Endothelial cell of umbilical vein (primary cell): ENCODE measurements at regions not wholly inside any gene's neighbourhood (a gene's known extent, or its start where the extent isn't known, plus 50 kb on each side); places are given as distances from the start of the nearest gene placed in this dataset.

Experiments used
- BruUV-seq: library from RNA; stranded (reverse); fragments of 400-500 nt; replicated peaks from 2 replicates; lab custom pipeline; 2021; lab: Mats Ljungman, UMichigan
- CTCF ChIA-PET: fragments of 300-600, 350-600 bp; sonication (Branson Sonifier 250); formaldehyde crosslinking; loops from one replicate; lab custom pipeline; 2021; ENCODE audit warnings: antibody characterized with exemption, inconsistent platforms; lab: Charles Lee
- POLR2A ChIA-PET: fragments of 300-600, 350-600 bp; sonication (Branson Sonifier 250); formaldehyde crosslinking; loops from one replicate; lab custom pipeline; 2021; ENCODE audit warnings: antibody characterized with exemption, inconsistent platforms; lab: Charles Lee
- DNase-seq: peaks from one replicate; pipeline ENCODE4 v3.0.0-alpha.2; 2011; ENCODE audit warnings: low read depth, low spot score
- FAIRE-seq: peaks from 2 replicates; lab custom pipeline; 2011; peaks lifted over from hg19 to GRCh38; lab: Jason Lieb, UNC
- H2AFZ ChIP-seq: 2 replicates; pipeline ENCODE4 v1.6.0; 2012; ENCODE audit warnings: low read depth, low read length, control low read depth, inconsistent platforms
- H3K27ac ChIP-seq: 2 replicates; pipeline ENCODE4 v1.5.1; 2011; ENCODE audit warnings: low read depth, mild to moderate bottlenecking, control low read depth, low read length, moderate library complexity; ENCODE audit not compliant: insufficient read depth
- H3K27me3 ChIP-seq, 2 experiments: 2 replicates each; pipeline versions ENCODE4 v1.6.0 to v1.6.1; 2011; ENCODE audit warnings: low read length in 2 of 2, mixed read lengths in 1 of 2; ENCODE audit not compliant: control insufficient read depth in 2 of 2, insufficient read depth in 2 of 2
- H3K36me3 ChIP-seq, 2 experiments: 2 replicates in 1 of 2; 3 replicates in 1 of 2; pipeline ENCODE4 v1.5.1; 2011; ENCODE audit warnings: low read length in 2 of 2, mild to moderate bottlenecking in 1 of 2, moderate library complexity in 1 of 2; ENCODE audit not compliant: control insufficient read depth in 2 of 2, insufficient read depth in 2 of 2; ENCODE audit errors: extremely low read depth in 1 of 2
- H3K4me1 ChIP-seq: 3 replicates; pipeline ENCODE4 v1.5.1; 2011; ENCODE audit warnings: mild to moderate bottlenecking, low read length; ENCODE audit not compliant: control insufficient read depth, insufficient read depth; ENCODE audit errors: extremely low read depth
- H3K4me2 ChIP-seq: 2 replicates; pipeline ENCODE4 v1.6.1; 2011; ENCODE audit warnings: low read length, control low read depth, mixed read lengths; ENCODE audit not compliant: insufficient read depth
- H3K4me3 ChIP-seq, 3 experiments: fragments of 200-600 bp in 1 of 3; sonication (generic), shearing (Covaris generic) in 1 of 3; replicated peaks in 1 of 3; 2 replicates each; pipeline ENCODE4 v1.5.1; 2011 to 2016; ENCODE audit warnings: control low read depth in 3 of 3, low read length in 3 of 3, mild to moderate bottlenecking in 2 of 3, inconsistent platforms in 1 of 3, low read depth in 1 of 3, moderate library complexity in 1 of 3; ENCODE audit not compliant: insufficient read depth in 1 of 3
- H3K79me2 ChIP-seq: 2 replicates; pipeline ENCODE4 v1.6.0; 2012; ENCODE audit warnings: low read length, inconsistent platforms; ENCODE audit not compliant: control insufficient read depth, insufficient read depth
- H3K9ac ChIP-seq: replicated peaks from 2 replicates; pipeline ENCODE3; 2011; ENCODE audit warnings: low read length, control low read depth; ENCODE audit not compliant: insufficient read depth; ENCODE audit errors: extremely low read depth
- H3K9me1 ChIP-seq: replicated peaks from 3 replicates; pipeline ENCODE4 v1.6.0; 2011; ENCODE audit warnings: mild to moderate bottlenecking, low read length; ENCODE audit not compliant: control insufficient read depth, insufficient read depth; ENCODE audit errors: extremely low read depth
- H3K9me3 ChIP-seq: replicated peaks from 2 replicates; pipeline ENCODE4 v1.5.1; 2012; ENCODE audit warnings: low read length, inconsistent platforms; ENCODE audit not compliant: control insufficient read depth, insufficient read depth
- H4K20me1 ChIP-seq: replicated peaks from 2 replicates; pipeline ENCODE3; 2011; ENCODE audit warnings: mild to moderate bottlenecking, low read length; ENCODE audit not compliant: control insufficient read depth, insufficient read depth; ENCODE audit errors: extremely low read depth
- CTCF ChIP-seq, 2 donors: IDR thresholded peaks; 1 replicate in 1 of 2; 2 replicates in 1 of 2; pipeline ENCODE4 v1.5.1; 2011; ENCODE audit warnings: low read length in 2 of 2, mild to moderate bottlenecking in 2 of 2, moderate library complexity in 2 of 2, control low read depth in 1 of 2, inconsistent platforms in 1 of 2, low read depth in 1 of 2; ENCODE audit not compliant: insufficient read depth in 1 of 2; ENCODE audit errors: extremely low read depth in 1 of 2
- EZH2 ChIP-seq: IDR thresholded peaks from 2 replicates; pipeline ENCODE4 v1.6.1; 2012; ENCODE audit warnings: borderline replicate concordance, low read depth, mild to moderate bottlenecking, moderate library complexity, low read length, inconsistent platforms; ENCODE audit not compliant: severe bottlenecking
- FOS ChIP-seq: IDR thresholded peaks from 2 replicates; pipeline ENCODE4 v1.6.1; 2011; ENCODE audit warnings: mild to moderate bottlenecking, low read length, moderate library complexity, borderline replicate concordance; ENCODE audit not compliant: insufficient read depth
- GATA2 ChIP-seq: IDR thresholded peaks from 2 replicates; pipeline ENCODE4 v1.7.0; 2011; ENCODE audit warnings: low read depth, mild to moderate bottlenecking, moderate library complexity, mixed read lengths, low read length; ENCODE audit not compliant: insufficient read length, insufficient read depth
- JUN ChIP-seq: IDR thresholded peaks from 2 replicates; pipeline ENCODE4 v1.6.1; 2011; ENCODE audit warnings: borderline replicate concordance, low read depth; ENCODE audit not compliant: insufficient read length, insufficient read depth
- MAX ChIP-seq: IDR thresholded peaks from 2 replicates; pipeline ENCODE4 v1.6.1; 2011; ENCODE audit not compliant: insufficient read depth, insufficient read length
- MYC ChIP-seq: IDR thresholded peaks from one replicate; pipeline ENCODE4 v1.6.1; 2011; ENCODE audit warnings: mild to moderate bottlenecking, low read depth, low read length
- POLR2A ChIP-seq: IDR thresholded peaks from 2 replicates; pipeline ENCODE4 v1.6.1; 2012; ENCODE audit warnings: low read depth, mild to moderate bottlenecking, control low read depth, low read length
- POLR2AphosphoS5 ChIP-seq: IDR thresholded peaks from 2 replicates; pipeline ENCODE4 v1.6.1; 2012; ENCODE audit warnings: low read depth, mild to moderate bottlenecking, control low read depth, low read length, moderate library complexity; ENCODE audit not compliant: insufficient read depth
- dilution Hi-C: fragments of 300-500 bp; cut with MboI; formaldehyde crosslinking; loops from one replicate; pipeline ENCODE4 v1.15.0; 2019; ENCODE audit warnings: low sequenced_read_pairs; ENCODE audit not compliant: extremely low pct_ligation_motif_present
- intact Hi-C: fragments of 100-400 bp; cut with micrococcal nuclease; formaldehyde crosslinking; loops from one replicate; pipeline ENCODE4 v1.10.0; 2022

GRCh38 chr18:51371929-51372328 lies 174.4 kb upstream of the MEX3C start:
- FAIRE-seq (no peak), DNase-seq (no peak)
- no peak overlapping the region for H3K9ac ChIP-seq
- intact Hi-C loops (no loop called here), dilution Hi-C loops (no loop called here)
- ChIA-PET POLR2A (no interaction called here), CTCF (no interaction called here)
- no peak overlapping the region for H3K4me3 ChIP-seq
- H3K27me3 ChIP-seq: peaks cover 0 to 2% of the 10 kb centered on the region in 2 experiments
- no peaks in the 10 kb centered on the region for H3K9me3 ChIP-seq
- H4K20me1 ChIP-seq: no peaks in the 10 kb centered on the region
- no peaks in the 10 kb centered on the region for H3K79me2 ChIP-seq
- no peak overlapping the region for H3K27ac ChIP-seq
- TF ChIP-seq MYC (no peak), POLR2A (no peak), GATA2 (no peak), MAX (no peak), FOS (no peak), POLR2AphosphoS5 (no peak), EZH2 (no peak)
- no peak overlapping the region for H3K4me2 ChIP-seq
- no peak overlapping the region for H2AFZ ChIP-seq
- no peaks in the 10 kb centered on the region for H3K9me1 ChIP-seq
- no peaks in the 10 kb centered on the region for H3K36me3 ChIP-seq
- no peaks in the 10 kb centered on the region for H3K4me1 ChIP-seq
- no TSS peak for BruUV-seq

- ChIA-PET POLR2A (no interaction called here), CTCF (no interaction called here)
- intact Hi-C loops (no loop called here), dilution Hi-C loops (no loop called here)
- H3K27ac ChIP-seq: no peak overlapping the region
- DNase-seq (no peak), FAIRE-seq (no peak)
- H3K9me1 ChIP-seq: no peaks in the 10 kb centered on the region
- no peak for TF ChIP-seq CTCF (IDR thresholded peaks at IDR 0.05; ENCODE audit: extremely low read depth in 1 of 2, insufficient read depth in 1 of 2, low read depth in 1 of 2, low read length in 2 of 2)
- TF ChIP-seq MYC: no peak
- TF ChIP-seq POLR2AphosphoS5: no peak
- no peak for TF ChIP-seq FOS
- no peak for TF ChIP-seq MAX
- TF ChIP-seq POLR2A: no peak
- TF ChIP-seq EZH2: no peak
- no peak for TF ChIP-seq JUN
- TF ChIP-seq GATA2: no peak
- BruUV-seq: no TSS peak
- no peak overlapping the region for H3K9ac ChIP-seq
- no peaks in the 10 kb centered on the region for H3K4me1 ChIP-seq
- no peaks in the 10 kb centered on the region for H4K20me1 ChIP-seq
- no peaks in the 10 kb centered on the region for H3K9me3 ChIP-seq
- no peak overlapping the region for H3K4me2 ChIP-seq
- H3K4me3 ChIP-seq: no peak overlapping the region
- H3K36me3 ChIP-seq: no peaks in the 10 kb centered on the region
- no peaks in the 10 kb centered on the region for H3K79me2 ChIP-seq
- H2AFZ ChIP-seq: no peak overlapping the region
- H3K27me3 ChIP-seq: no peaks in the 10 kb centered on the region
Measured at GRCh38 chr18:51382081-51382480, 184.6 kb upstream of the MEX3C start.
